Fibroblast of skin of right biceps (primary cell): ENCODE measurements at regions not wholly inside any gene's neighbourhood (a gene's known extent, or its start where the extent isn't known, plus 50 kb on each side); places are given as distances from the start of the nearest gene placed in this dataset.
"Not testable (repeated sequence)": the region's sequence is repeated elsewhere in the genome, so short reads cannot be mapped to it uniquely, and the experiment has no call there.

ENCODE experiments used
- DNase-seq: peaks from one replicate; pipeline ENCODE4 v3.0.0-alpha.2; 2013

- not testable (repeated sequence) for DNase-seq
Measured at GRCh38 chr14:105682442-105682841, 156.1 kb downstream of the TMEM121 start.

- DNase-seq = no peak
Measured at GRCh38 chr14:105682956-105683570, 156.7 kb downstream of the TMEM121 start.

GRCh38 chr14:105684056-105684455 lies 157.7 kb downstream of the TMEM121 start:
- not testable (repeated sequence) for DNase-seq

- DNase-seq = not testable (repeated sequence)
Measured at GRCh38 chr14:105684597-105684996, 158.2 kb downstream of the TMEM121 start.

GRCh38 chr14:105685003-105685402 lies 158.6 kb downstream of the TMEM121 start:
- DNase-seq = no peak

- not testable (repeated sequence) for DNase-seq
Measured at GRCh38 chr14:105685605-105686004, 159.2 kb downstream of the TMEM121 start.

GRCh38 chr14:105686050-105686449 lies 159.7 kb downstream of the TMEM121 start:
- DNase-seq = not testable (repeated sequence)

- not testable (repeated sequence) for DNase-seq
Measured at GRCh38 chr14:105686462-105687170, 160.2 kb downstream of the TMEM121 start.

- not testable (repeated sequence) for DNase-seq
Measured at GRCh38 chr14:105687171-105688022, 161.0 kb downstream of the TMEM121 start.

GRCh38 chr14:105688023-105688351 lies 161.6 kb downstream of the TMEM121 start:
- DNase-seq = not testable (repeated sequence)

GRCh38 chr14:105688664-105689221 lies 162.4 kb downstream of the TMEM121 start:
- DNase-seq = not testable (repeated sequence)

- no peak for DNase-seq
Measured at GRCh38 chr14:105689722-105690121, 163.3 kb downstream of the TMEM121 start.

- no peak for DNase-seq
Measured at GRCh38 chr14:105690671-105691070, 164.3 kb downstream of the TMEM121 start.

GRCh38 chr14:105691321-105692109 lies 165.1 kb downstream of the TMEM121 start:
- not testable (repeated sequence) for DNase-seq

GRCh38 chr14:105692110-105692685 lies 165.8 kb downstream of the TMEM121 start:
- not testable (repeated sequence) for DNase-seq

GRCh38 chr14:105694961-105695360 lies 168.6 kb downstream of the TMEM121 start:
- DNase-seq = no peak

- not testable (repeated sequence) for DNase-seq
Measured at GRCh38 chr14:105696388-105696787, 170.0 kb downstream of the TMEM121 start.

- not testable (repeated sequence) for DNase-seq
Measured at GRCh38 chr14:105697414-105697813, 171.0 kb downstream of the TMEM121 start.

- DNase-seq = not testable (repeated sequence)
Measured at GRCh38 chr14:105697955-105698354, 171.6 kb downstream of the TMEM121 start.

- DNase-seq = not testable (repeated sequence)
Measured at GRCh38 chr14:105698940-105699556, 172.7 kb downstream of the TMEM121 start.

GRCh38 chr14:105699706-105700105 lies 173.3 kb downstream of the TMEM121 start:
- not testable (repeated sequence) for DNase-seq
